PC-9 (cell line): ENCODE measurements at regions not wholly inside any gene's neighbourhood (a gene's known extent, or its start where the extent isn't known, plus 50 kb on each side); places are given as distances from the start of the nearest gene placed in this dataset.
"Not testable (repeated sequence)": the region's sequence is repeated elsewhere in the genome, so short reads cannot be mapped to it uniquely, and the experiment has no call there.

Experiments
- BruUV-seq: library from RNA; stranded (reverse); fragments of 400-500 nt; replicated peaks from 2 replicates; lab custom pipeline; 2021; lab: Mats Ljungman, UMichigan
- CTCF ChIA-PET: fragments of 300-600 bp; sonication (Branson Sonifier 250); formaldehyde crosslinking; loops from one replicate; lab custom pipeline; 2022; ENCODE audit warnings: antibody characterized with exemption; lab: Charles Lee
- POLR2A ChIA-PET: fragments of 300-600 bp; sonication (Branson Sonifier 250); formaldehyde crosslinking; loops from one replicate; lab custom pipeline; 2022; ENCODE audit warnings: antibody characterized with exemption; ENCODE audit not compliant: unreplicated experiment; lab: Charles Lee
- DNase-seq, 2 experiments: peaks; one replicate each; pipeline versions ENCODE4 v3.0.0 to v3.0.0-alpha.2; 2015 to 2022; ENCODE audit warnings: mixed read lengths in 1 of 2
- H2AFZ ChIP-seq: fragments of 200-600 bp; sonication (generic); 2 replicates; pipeline ENCODE4 v1.8.1; 2017; ENCODE audit warnings: antibody characterized with exemption
- H3F3A ChIP-seq: fragments of 200-600 bp; sonication (generic); 2 replicates; pipeline ENCODE4 v1.8.1; 2017; ENCODE audit warnings: antibody characterized with exemption, mild to moderate bottlenecking, low read depth; ENCODE audit not compliant: insufficient read depth
- H3K27ac ChIP-seq: fragments of 200-600 bp; sonication (generic); 2 replicates; pipeline ENCODE4 v1.6.1; 2016; ENCODE audit warnings: mixed run types
- H3K27me3 ChIP-seq: fragments of 200-600 bp; sonication (generic); 2 replicates; pipeline ENCODE4 v1.6.1; 2016; ENCODE audit warnings: low read depth, mixed run types; ENCODE audit not compliant: insufficient read depth
- H3K36me3 ChIP-seq: fragments of 200-600 bp; sonication (generic); 2 replicates; pipeline ENCODE4 v1.6.1; 2016; ENCODE audit warnings: low read depth, mixed run types
- H3K4me1 ChIP-seq: fragments of 200-600 bp; sonication (generic); replicated peaks from 2 replicates; pipeline ENCODE4 v1.6.1; 2016; ENCODE audit warnings: mixed run types; ENCODE audit not compliant: insufficient read depth
- H3K4me2 ChIP-seq: fragments of 200-600 bp; sonication (generic); 2 replicates; pipeline ENCODE4 v1.6.1; 2017; ENCODE audit warnings: mixed run types
- H3K4me3 ChIP-seq: fragments of 200-600 bp; sonication (generic); 2 replicates; pipeline ENCODE4 v1.6.1; 2016; ENCODE audit warnings: mixed run types
- H3K79me2 ChIP-seq: fragments of 200-600 bp; sonication (generic); 2 replicates; pipeline ENCODE4 v1.6.1; 2017; ENCODE audit warnings: low read depth, mixed run types
- H3K9me2 ChIP-seq: fragments of 200-600 bp; sonication (generic); 2 replicates; pipeline ENCODE4 v1.8.1; 2017; ENCODE audit warnings: mild to moderate bottlenecking; ENCODE audit not compliant: insufficient read depth
- H3K9me3 ChIP-seq: fragments of 200-600 bp; sonication (generic); 2 replicates; pipeline ENCODE4 v1.8.1; 2016; ENCODE audit warnings: low read depth; ENCODE audit not compliant: insufficient read depth
- H4K20me1 ChIP-seq: fragments of 200-600 bp; sonication (generic); 2 replicates; pipeline ENCODE4 v1.8.1; 2017; ENCODE audit not compliant: insufficient read depth
- EZH2 ChIP-seq: fragments of 200-600 bp; sonication (generic); IDR thresholded peaks from 2 replicates; pipeline ENCODE4 v1.8.0; 2017; ENCODE audit warnings: antibody characterized with exemption, low read depth
- intact Hi-C: fragments of 100-400 bp; cut with micrococcal nuclease; formaldehyde crosslinking; loops from one replicate; pipeline ENCODE4 v1.10.0; 2022; ENCODE audit not compliant: unreplicated experiment
- TF ChIP-seq, protein P1 (sequence below): fragments of 200-600 bp; sonication (generic); conservative IDR thresholded peaks from 2 replicates; pipeline ENCODE4 v1.6.1; 2017; ENCODE audit warnings: mixed run types, antibody characterized with exemption, mild to moderate bottlenecking, moderate library complexity

DNA sequence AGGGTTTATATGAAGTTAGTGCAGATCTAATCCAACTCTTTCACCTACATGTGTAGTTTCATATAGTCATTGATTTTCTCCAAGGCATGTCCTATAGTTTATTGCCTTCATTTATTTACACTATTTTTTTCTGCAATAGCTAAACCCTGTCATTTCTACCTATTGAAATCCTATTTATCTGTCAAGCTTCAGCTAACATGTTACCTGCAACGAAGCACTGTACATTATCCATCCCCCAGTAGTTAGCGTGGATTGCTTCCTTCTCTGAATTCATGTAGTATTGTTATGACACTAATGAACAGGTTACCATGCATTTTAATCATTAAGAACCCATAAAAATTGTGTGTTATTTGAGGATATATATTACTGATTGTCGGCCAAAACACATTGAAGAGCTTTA lies 742.9 kb upstream of the PCDH20 start:
- no peaks in the 10 kb centered on the region for H3K36me3 ChIP-seq
- no peaks in the 10 kb centered on the region for H3K27me3 ChIP-seq
- BruUV-seq = no TSS peak
- ChIA-PET POLR2A (no interaction called here), CTCF (no interaction called here)
- H3K79me2 ChIP-seq = no peaks in the 10 kb centered on the region
- no peaks in the 10 kb centered on the region for H3K9me3 ChIP-seq
- intact Hi-C loops = no loop called here
- H3K4me1 ChIP-seq = no peaks in the 10 kb centered on the region
- no peak for DNase-seq
- no peak overlapping the region for H2AFZ ChIP-seq
- no peak overlapping the region for H3K4me2 ChIP-seq
- H3F3A ChIP-seq = no peaks in the 10 kb centered on the region
- TF ChIP-seq, protein P1, sequence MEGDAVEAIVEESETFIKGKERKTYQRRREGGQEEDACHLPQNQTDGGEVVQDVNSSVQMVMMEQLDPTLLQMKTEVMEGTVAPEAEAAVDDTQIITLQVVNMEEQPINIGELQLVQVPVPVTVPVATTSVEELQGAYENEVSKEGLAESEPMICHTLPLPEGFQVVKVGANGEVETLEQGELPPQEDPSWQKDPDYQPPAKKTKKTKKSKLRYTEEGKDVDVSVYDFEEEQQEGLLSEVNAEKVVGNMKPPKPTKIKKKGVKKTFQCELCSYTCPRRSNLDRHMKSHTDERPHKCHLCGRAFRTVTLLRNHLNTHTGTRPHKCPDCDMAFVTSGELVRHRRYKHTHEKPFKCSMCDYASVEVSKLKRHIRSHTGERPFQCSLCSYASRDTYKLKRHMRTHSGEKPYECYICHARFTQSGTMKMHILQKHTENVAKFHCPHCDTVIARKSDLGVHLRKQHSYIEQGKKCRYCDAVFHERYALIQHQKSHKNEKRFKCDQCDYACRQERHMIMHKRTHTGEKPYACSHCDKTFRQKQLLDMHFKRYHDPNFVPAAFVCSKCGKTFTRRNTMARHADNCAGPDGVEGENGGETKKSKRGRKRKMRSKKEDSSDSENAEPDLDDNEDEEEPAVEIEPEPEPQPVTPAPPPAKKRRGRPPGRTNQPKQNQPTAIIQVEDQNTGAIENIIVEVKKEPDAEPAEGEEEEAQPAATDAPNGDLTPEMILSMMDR = no peak
- TF ChIP-seq EZH2 = no peak
- H3K4me3 ChIP-seq = no peak overlapping the region
- H3K9me2 ChIP-seq = no peaks in the 10 kb centered on the region
- no peak overlapping the region for H3K27ac ChIP-seq
- H4K20me1 ChIP-seq = no peaks in the 10 kb centered on the region

DNA sequence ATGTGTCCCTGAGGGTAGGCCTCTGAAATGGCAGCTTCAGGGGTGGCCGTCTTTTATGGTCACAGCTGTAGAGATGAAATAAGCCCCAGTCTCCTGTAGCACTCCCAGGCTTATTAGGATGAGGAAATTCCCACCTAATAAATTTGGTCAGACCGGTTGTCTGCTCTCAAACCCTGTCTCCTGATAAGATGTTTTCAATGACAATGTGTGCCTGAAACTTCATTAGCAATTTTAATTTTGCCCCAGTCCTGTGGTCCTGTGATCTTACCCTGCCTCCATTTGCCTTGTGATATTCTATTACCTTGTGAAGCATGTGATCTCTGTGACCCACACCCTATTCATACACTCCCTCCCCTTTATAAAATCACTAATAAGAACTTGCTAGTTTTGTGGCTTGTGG lies 736.1 kb upstream of the PCDH20 start:
- POLR2A ChIA-PET, DNase-seq, H3K4me3 ChIP-seq, CTCF ChIA-PET, H2AFZ ChIP-seq, H3K9me2 ChIP-seq, BruUV-seq, H3F3A ChIP-seq, H3K36me3 ChIP-seq, H3K27ac ChIP-seq, H3K79me2 ChIP-seq, H3K4me1 ChIP-seq, H4K20me1 ChIP-seq, H3K9me3 ChIP-seq, intact Hi-C loops, H3K27me3 ChIP-seq, H3K4me2 ChIP-seq: not testable (repeated sequence)

DNA sequence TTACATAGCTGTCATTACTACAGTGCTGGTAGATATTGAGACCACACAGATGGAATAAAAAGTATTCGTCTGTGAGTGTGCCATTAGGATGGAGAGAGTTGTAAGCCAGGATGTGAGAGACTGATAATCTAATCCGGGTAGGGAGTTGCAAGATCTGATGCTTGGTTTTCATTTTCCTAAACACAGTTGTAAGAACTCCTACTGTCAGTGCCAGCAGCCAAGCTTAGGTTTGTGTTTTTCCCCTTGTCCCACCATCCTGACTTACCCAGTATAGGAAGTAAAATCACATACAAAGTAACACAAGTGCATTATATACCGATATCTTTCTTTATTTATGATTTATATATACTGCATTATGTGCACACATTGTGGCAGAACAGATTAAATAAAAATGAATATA lies 726.4 kb upstream of the PCDH20 start:
- Histone ChIP-seq H4K20me1 (no peaks in the 10 kb centered on the region), H3K4me3 (no peak overlapping the region), H3K4me1 (no peaks in the 10 kb centered on the region), H3K9me3 (no peaks in the 10 kb centered on the region), H3K36me3 (no peaks in the 10 kb centered on the region), H3K27ac (no peak overlapping the region), H3K79me2 (no peaks in the 10 kb centered on the region), H3K4me2 (no peak overlapping the region), H2AFZ (no peak overlapping the region), H3F3A (no peaks in the 10 kb centered on the region), H3K27me3 (no peaks in the 10 kb centered on the region), H3K9me2 (no peaks in the 10 kb centered on the region)
- DNase-seq = no peak
- POLR2A ChIA-PET = no interaction called here
- CTCF ChIA-PET = no interaction called here
- no TSS peak for BruUV-seq
- no peak for TF ChIP-seq EZH2
- TF ChIP-seq, protein P1 = no peak
- intact Hi-C loops = no loop called here

DNA sequence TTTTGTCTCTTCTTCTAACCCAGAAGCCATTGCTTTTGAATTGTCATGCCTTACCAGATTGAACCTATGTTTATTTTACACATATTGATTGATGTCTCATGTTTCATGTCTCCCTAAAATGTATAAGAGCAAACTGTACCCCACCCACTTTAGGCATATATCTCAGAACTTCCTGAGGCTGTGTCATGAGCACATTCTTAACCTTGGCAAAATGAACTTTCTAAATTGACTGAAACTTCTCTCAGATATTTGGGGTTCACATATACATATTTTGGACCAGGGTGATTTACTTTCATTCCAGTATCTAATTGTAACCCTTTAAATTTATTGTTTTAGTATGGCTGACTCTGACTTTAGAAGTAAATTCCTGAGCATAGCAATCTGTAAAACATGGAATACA lies 723.9 kb upstream of the PCDH20 start:
- H3F3A ChIP-seq = no peaks in the 10 kb centered on the region
- H3K4me3 ChIP-seq = no peak overlapping the region
- TF ChIP-seq, protein P1 = no peak
- no peak for TF ChIP-seq EZH2
- no peaks in the 10 kb centered on the region for H3K27me3 ChIP-seq
- BruUV-seq = no TSS peak
- H3K9me2 ChIP-seq = no peaks in the 10 kb centered on the region
- no peak for DNase-seq
- no peaks in the 10 kb centered on the region for H3K36me3 ChIP-seq
- H4K20me1 ChIP-seq = no peaks in the 10 kb centered on the region
- CTCF ChIA-PET = no interaction called here
- no peak overlapping the region for H2AFZ ChIP-seq
- POLR2A ChIA-PET = interaction anchor here (0.8 kb wide), 1 partner anchor 614 kb away, joined by 7 read pairs; no protein-coding TSS in a partner anchor
- no peaks in the 10 kb centered on the region for H3K79me2 ChIP-seq
- intact Hi-C loops = no loop called here
- H3K4me1 ChIP-seq = no peaks in the 10 kb centered on the region
- no peaks in the 10 kb centered on the region for H3K9me3 ChIP-seq
- H3K4me2 ChIP-seq = no peak overlapping the region
- H3K27ac ChIP-seq = no peak overlapping the region
